Activated T-cell treated with anti-CD3 and anti-CD28 coated beads, Interleukin-2, amount 50 U/mL, for 48 hours (primary cell): ENCODE measurements at regions not wholly inside any gene's neighbourhood (a gene's known extent, or its start where the extent isn't known, plus 50 kb on each side); places are given as distances from the start of the nearest gene placed in this dataset.

Source experiments
- DNase-seq, 2 experiments: peaks; one replicate each; pipeline ENCODE4 v3.0.0-alpha.2; 2020

DNA sequence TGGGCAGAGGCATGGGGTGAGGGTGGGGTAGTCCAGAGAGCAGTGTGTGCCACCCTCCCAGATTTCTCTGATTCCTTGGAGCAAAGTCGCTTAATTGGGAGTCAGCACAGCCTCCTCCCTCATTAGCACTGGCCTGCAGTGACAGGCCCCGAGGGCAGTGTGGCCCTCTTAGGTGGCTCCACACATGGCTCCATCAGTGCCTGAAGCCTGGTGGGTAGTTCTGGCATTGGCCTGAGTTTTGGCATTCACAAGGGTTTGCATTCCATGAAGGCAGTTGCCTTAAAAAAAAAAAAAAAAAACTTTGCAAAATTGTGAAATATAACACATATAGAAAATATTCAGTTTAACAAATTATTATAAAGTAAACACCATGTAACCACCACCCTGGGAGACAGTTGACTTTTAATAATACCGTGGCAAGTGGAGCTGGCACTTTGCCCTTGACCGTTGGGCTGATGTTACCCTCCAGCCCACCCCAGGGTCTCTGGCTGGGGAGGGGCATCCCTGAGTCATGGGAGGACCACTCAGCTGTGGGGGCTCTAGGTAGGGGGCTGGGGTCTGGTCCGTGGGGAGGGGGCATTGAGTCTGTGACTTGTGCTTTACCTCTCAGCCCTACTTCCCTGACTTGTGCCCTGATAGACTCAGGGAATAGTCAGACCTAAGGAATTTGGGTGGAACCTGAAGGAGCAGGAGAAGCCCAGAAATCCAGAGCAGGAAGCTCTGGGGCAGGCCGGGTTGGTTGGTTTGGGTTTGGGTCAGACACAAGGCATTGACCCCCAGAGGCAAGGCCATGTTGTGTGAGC is 51.3 kb upstream of the PITX1 start:
- DNase-seq, result no peak
